IPS DF 4.7 (cell line): ENCODE measurements at regions not wholly inside any gene's neighbourhood (a gene's known extent, or its start where the extent isn't known, plus 50 kb on each side); places are given as distances from the start of the nearest gene placed in this dataset.

Experiments
- DNase-seq: peaks from one replicate; pipeline ENCODE4 v3.0.0-alpha.2; 2013; ENCODE audit warnings: low spot score; ENCODE audit errors: extremely low read depth

- DNase-seq: no peak
Observed at GRCh38 chr11:122235615-122236014, 119.6 kb upstream of the BLID start.

DNA sequence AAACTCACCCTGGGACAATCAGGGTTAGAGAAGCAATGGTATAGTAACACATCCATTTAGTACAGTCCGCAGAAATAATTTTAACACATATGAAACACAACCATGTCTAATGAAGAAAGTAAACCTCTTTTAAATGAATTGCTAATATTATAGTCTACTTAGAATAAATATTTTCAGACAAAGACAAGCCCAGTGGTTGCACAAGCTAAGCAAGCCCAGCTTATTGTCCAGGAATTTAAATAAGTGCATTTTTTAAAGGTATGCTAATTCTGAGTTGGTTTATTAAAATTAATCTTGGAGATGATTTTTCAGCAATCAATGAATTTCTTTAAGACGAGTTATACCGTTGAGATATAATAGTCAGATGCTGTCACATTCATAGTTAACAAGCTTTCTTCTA is 118.8 kb upstream of the BLID start:
- DNase-seq: no peak

GRCh38 chr11:122234257-122234656 is 118.2 kb upstream of the BLID start:
- no peak for DNase-seq

DNA sequence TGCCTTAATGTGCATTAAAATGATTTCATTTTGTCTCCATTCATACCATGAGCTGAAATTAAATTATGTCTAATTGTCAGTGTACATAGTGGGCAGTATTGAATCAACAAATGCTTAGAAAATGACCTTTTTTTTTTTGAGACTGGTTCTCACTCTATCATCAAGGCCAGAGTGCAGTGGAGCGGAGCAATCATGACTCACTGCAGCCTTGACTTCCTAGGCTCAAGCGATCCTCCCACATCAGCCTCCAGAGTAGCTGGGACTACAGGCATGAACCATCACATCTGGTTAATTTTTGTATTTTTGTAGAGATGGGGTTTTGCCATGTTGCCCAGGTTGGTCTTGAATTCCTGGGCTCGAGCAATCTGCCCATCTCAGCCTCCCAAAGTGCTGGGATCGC is 117.0 kb upstream of the BLID start:
- DNase-seq: no peak

- DNase-seq: no peak
Observed at GRCh38 chr11:122230385-122230755, 114.4 kb upstream of the BLID start.

DNA sequence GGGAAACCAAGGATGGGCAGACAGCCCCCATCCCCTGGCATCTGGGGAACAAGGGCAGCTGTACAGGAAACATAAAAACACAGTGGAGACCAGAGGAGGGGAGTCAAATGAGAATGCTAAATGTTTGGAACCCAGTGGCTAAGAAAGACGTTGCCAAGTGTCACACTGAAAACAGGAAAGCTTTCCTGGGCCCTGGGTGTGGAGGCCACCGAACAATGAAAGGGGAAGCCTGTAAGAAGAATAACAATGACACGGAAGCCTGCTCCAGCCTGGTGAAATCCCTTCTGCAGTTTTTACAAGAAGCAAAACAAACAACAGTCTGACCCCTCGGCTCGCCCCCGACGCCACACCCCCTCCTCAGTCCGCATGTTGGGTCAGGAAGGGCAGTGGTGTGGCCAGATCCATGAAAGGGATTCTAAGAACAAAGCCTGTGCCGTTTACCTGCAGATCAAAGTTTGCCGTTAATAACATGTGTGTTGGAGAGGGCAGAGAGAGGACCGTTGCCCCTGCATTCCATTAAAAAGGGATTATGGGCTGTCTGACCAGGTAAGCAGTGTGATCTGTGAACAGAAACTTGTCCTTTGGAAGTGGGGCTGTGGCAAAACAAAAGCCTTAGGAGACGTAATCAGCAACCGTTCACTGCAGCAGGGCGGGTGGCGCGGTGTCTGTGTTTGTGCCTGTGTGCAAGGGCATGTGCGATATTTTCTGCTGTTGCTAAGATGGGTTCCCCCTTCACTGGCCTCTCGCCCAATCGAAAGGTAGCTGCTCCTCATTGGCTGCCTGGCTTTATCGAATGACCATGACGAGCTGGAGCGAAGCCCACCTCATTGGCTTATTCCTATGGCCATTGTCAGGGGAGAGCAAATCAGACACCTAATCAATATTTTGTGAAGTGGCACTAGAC is 113.7 kb upstream of the BLID start:
- DNase-seq: no peak

DNA sequence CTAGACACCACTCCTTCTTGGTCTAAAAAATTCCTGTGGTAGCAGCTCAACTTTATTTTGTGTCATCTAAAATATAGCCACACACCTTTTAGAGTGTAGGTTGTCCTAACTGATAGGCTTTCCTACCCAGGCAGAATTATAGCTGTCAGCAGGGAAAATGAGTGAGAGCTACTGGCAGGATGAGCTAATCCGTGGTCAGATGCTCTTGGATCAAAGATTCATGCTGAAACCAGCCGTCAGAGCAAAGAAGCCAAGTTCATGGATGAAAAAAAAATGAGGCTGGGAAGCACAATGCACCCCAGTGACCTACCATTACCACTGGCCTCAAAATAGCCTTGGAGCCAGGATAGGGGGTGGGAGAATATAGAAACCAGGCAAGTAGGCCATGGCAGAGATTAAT is 113.1 kb upstream of the BLID start:
- DNase-seq: no peak

DNA sequence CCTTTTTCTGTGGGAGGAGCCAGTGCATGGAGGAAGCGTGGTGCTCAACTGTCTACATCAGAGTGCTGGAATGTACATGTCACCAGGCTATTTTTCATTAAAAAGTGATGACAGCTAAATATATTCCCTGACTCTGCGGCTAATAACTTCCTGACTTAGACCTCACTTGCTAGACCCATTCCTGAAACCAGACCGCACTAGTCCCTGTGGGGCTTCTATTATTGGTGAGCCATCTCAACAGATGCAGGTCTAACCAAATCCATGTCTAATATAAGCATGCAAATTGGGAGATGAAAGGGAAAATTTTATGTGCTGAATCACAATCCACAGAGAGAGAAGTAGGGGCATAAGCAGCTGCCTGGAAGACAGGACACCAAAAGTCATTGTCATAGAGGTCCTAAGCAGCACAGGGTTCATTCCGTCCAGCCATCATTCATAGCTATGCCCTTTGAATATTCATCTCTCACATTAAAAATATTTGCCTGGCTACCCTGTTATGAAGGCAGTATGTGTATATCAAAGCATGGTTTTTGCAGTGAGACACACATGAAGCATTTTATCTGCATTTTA is 110.9 kb upstream of the BLID start:
- DNase-seq: no peak

- DNase-seq: no peak
Observed at GRCh38 chr11:122224867-122225266, 108.9 kb upstream of the BLID start.

DNA sequence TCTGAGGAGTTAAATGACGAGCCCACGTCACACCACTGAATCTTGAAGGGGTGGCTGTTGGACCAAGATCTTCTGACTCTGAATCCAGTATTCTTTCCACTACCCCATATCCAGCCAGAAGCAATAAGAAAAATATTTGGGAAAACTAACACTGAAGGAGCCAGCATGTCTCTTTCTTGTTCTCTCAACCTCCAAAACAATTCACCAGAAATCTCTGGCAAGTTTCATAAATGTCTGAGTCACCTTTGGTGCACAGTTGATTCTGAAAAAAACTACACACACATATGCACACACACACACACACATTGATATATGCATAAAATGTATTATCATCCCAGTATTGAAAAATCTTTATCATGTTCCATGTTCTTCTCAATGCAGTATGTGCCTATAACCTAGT is 104.3 kb upstream of the BLID start:
- no peak for DNase-seq

DNA sequence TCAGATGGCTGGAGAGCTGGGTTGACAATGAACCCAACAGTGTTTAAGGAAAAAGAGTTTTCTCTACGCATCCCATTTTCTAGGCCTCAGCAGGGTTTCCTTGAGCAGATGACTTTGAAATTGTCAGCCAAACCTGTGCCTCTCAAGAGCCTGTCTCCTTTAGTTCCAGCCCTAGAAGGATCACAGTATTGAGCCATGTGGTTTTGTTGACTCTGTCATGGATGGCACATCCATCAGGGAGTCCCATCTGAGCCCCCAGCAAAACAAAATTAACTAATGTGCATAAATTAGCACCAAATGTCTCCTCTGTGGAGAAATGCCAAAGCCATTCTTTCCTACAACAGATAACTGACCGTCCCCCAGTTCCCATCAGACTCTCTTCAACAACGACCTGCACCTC is 103.8 kb upstream of the BLID start:
- DNase-seq: no peak

DNA sequence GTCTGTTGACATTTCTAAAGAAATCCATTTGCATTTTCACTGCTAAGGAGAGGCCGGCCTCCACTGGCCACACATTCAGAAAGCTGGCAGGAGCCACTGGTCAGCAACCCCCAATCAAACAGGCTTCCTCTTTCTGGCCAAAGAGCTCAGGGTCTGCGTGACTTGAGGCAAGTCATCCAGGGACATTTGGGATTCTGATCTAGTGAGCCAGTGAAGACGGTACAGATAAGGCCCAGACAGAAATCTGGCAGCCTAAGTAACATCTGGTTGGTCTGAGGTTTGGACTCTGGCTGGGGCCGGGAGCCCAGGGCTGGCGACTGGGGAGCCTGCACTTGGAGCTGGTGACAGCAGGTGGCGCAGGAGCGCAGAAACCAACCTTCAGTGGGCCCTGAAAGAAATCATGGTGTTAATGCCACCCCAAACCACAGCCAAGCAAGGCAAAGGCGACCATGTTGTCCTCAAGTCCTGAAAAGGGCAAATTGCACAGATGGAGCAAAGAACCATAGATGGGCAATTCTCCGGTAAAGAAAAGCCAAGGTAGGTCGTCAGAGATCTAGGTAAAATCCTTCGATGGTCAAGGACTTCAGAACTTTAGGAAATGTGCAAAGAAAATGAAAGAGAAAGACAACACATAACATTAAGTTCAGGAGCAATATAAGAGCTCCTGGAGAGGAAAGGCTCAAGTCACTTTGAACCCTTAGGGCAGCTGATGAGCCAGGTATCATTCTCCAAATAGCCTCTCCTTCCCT is 99.4 kb upstream of the BLID start:
- peak; percentile 75 for DNase-seq

- DNase-seq: no peak
Observed at GRCh38 chr11:122214567-122214966, 98.6 kb upstream of the BLID start.

DNA sequence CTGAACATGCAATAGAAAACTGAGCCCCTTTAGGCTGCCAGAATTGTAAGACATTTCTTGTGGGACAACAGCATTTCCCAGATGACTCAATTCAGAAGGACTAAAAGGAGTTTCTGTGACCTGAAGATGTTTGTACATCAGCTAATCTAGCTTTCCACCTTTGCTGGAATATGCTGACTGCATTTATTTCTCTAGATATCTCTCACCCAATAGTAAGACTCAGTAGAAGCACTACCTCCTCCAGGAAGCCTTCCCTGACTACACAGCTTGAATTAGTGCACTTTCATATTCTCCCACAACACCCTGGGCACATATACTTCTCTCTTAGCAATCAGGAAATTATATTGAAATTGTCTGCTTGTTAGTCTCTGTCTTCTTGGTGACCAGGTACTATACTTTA is 98.1 kb upstream of the BLID start:
- no peak for DNase-seq

GRCh38 chr11:122213171-122213570 is 97.2 kb upstream of the BLID start:
- DNase-seq: no peak

- DNase-seq: no peak
Observed at GRCh38 chr11:122210367-122210997, 94.5 kb upstream of the BLID start.

DNA sequence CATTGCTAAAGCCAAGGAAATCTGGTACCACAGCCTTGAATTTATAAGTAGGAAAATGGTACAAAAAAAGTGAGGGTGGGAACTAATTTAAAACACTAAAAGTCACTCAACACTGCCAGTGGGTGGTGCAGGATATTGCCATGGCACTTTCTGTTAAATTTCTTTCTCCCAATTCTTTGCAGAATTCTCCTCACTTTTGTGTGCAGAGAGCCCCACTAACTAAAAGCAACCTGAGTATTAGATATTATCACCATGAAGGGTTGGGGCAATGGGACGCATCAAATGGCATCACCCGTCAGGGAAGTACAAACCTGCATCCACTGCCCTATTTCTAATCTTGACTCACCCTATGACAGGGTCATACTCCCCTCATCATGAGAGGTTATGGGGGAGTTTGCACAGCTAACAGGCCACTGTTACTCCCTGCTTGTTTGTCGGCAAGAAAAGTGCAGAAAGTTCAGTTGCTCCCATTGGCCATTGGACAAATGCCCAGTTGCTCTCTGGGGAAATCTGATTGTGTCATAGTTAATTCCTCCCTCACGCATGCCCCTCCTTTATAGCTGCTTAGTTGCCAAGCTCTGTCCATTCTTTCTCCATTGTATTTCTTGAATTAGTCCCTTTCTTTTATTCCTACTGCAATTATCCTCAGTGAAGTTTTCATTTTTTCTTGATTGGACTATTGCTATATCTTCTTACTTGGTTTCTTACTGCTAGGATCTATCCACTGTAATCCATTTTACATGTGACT is 93.8 kb upstream of the BLID start:
- no peak for DNase-seq

DNA sequence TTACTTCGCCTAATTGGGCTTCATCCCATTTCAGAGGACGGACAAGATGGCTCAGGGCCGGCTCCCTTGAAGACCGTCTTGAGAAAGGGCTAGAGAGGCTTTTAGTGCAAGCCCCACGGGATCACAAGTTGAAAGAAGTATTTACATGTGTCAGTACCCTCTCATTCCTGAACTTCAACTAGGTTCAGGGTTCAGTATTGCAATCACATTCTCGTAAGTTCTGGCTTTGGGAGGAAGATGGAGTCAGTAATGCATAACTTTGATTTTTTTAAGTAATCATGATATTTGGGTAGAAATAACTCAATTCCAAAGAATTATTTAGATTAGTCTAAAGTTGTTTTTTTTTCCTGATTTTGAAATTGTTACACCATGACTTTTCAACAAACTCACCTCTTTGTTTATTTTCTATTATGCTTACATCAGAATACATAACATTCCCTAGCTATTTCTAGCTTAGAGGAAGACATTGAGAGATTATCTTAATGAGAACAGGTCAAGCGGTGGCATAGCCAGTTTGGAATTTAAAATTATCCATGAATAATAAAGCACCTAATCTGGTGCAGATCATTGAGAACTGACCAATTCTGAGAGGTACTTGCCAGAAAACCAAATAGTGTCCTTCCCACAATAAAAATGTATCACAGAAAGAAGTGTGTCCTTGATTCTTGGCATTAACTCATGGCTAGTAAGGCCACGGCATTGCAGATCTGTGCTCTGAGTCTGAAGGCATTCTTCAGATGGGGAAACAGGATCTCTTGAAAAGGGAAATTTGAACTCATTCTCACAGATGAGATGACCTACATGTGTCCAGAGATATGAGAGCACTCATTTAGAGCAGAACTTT is 92.1 kb upstream of the BLID start:
- no peak for DNase-seq

- DNase-seq: no peak
Observed at GRCh38 chr11:122207505-122207904, 91.5 kb upstream of the BLID start.

DNA sequence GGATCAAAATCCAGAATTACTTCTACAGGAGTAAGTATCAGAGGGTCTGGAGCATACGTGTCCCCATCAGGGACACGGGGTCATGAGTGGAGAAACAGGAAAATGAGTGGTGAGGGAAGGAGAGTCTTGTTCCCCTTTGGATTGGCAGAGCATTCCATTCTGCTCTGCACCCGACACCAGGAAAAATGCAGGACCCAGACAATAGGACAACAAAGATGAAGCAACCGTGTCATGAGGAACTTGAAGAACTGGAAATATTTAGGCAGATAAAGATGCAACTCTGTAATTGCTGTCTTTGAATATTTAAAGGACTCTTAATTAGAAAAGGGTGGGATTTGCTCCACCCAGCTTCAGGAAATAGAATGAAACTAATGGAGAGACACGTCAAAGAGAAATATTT is 89.0 kb upstream of the BLID start:
- no peak for DNase-seq
